ENCODE measurements at regions not wholly inside any gene's neighbourhood (a gene's known extent, or its start where the extent isn't known, plus 50 kb on each side); places are given as distances from the start of the nearest gene placed in this dataset.
"Not testable (repeated sequence)": the region's sequence is repeated elsewhere in the genome, so short reads cannot be mapped to it uniquely, and the experiment has no call there.

GRCh38 chr4:31007858-31008257 is 287.7 kb downstream of the PCDH7 start:
- DNase-seq, result no peak

GRCh38 chr4:31009926-31010325 is 289.8 kb downstream of the PCDH7 start:
- DNase-seq, result no peak

- DNase-seq, result no peak
Observed at GRCh38 chr4:31015123-31015522, 295.0 kb downstream of the PCDH7 start.

- DNase-seq, result no peak
Observed at GRCh38 chr4:31016322-31017061, 296.3 kb downstream of the PCDH7 start.

- DNase-seq, result no peak
Observed at GRCh38 chr4:31020363-31020762, 300.2 kb downstream of the PCDH7 start.

GRCh38 chr4:31021008-31021407 is 300.8 kb downstream of the PCDH7 start:
- no peak for DNase-seq

- DNase-seq, result no peak
Observed at GRCh38 chr4:31022702-31023101, 302.5 kb downstream of the PCDH7 start.

- no peak for DNase-seq
Observed at GRCh38 chr4:31023109-31023508, 302.9 kb downstream of the PCDH7 start.

- no peak for DNase-seq
Observed at GRCh38 chr4:31023742-31024141, 303.6 kb downstream of the PCDH7 start.

GRCh38 chr4:31024781-31025180 is 304.6 kb downstream of the PCDH7 start:
- not testable (repeated sequence) for DNase-seq

- DNase-seq, result no peak
Observed at GRCh38 chr4:31026256-31026655, 306.1 kb downstream of the PCDH7 start.

- no peak for DNase-seq
Observed at GRCh38 chr4:31034550-31034949, 314.4 kb downstream of the PCDH7 start.

- no peak for DNase-seq
Observed at GRCh38 chr4:31035761-31036160, 315.6 kb downstream of the PCDH7 start.

GRCh38 chr4:31037703-31038102 is 317.5 kb downstream of the PCDH7 start:
- no peak for DNase-seq

GRCh38 chr4:31039382-31039781 is 319.2 kb downstream of the PCDH7 start:
- no peak for DNase-seq

GRCh38 chr4:31040106-31040505 is 319.9 kb downstream of the PCDH7 start:
- DNase-seq, result no peak

- DNase-seq, result no peak
Observed at GRCh38 chr4:31041385-31041784, 321.2 kb downstream of the PCDH7 start.

GRCh38 chr4:31041853-31042252 is 321.7 kb downstream of the PCDH7 start:
- DNase-seq, result no peak

GRCh38 chr4:31043382-31044062 is 323.4 kb downstream of the PCDH7 start:
- DNase-seq, result no peak

GRCh38 chr4:31045151-31045550 is 325.0 kb downstream of the PCDH7 start:
- DNase-seq, result no peak

- DNase-seq, result no peak
Observed at GRCh38 chr4:31045724-31046318, 325.7 kb downstream of the PCDH7 start.

GRCh38 chr4:31051151-31051550 is 331.0 kb downstream of the PCDH7 start:
- DNase-seq, result no peak

- DNase-seq, result no peak
Observed at GRCh38 chr4:31051565-31051964, 331.4 kb downstream of the PCDH7 start.
